ENCODE measurements at regions not wholly inside any gene's neighbourhood (a gene's known extent, or its start where the extent isn't known, plus 50 kb on each side); places are given as distances from the start of the nearest gene placed in this dataset.

- no peaks in the 10 kb centered on the region for H3K36me3 ChIP-seq (ENCODE audit: insufficient read depth, low read length)
- H3K4me3 ChIP-seq (ENCODE audit: low read length) = no peak overlapping the region
- H3K9ac ChIP-seq (ENCODE audit: low read depth, low read length) = no peak overlapping the region
- no peak overlapping the region for H3K4me2 ChIP-seq (ENCODE audit: low read length)
- no peaks in the 10 kb centered on the region for H3K4me1 ChIP-seq (ENCODE audit: control insufficient read depth, insufficient read depth, low read length)
- no peaks in the 10 kb centered on the region for H3K27me3 ChIP-seq (ENCODE audit: control insufficient read depth, insufficient read depth, low read length)
- no peaks in the 10 kb centered on the region for H3K9me3 ChIP-seq (replicated peaks; ENCODE audit: low read length)
Observed at GRCh38 chr10:16297069-16297468, 139.7 kb upstream of the PTER start.

DNA sequence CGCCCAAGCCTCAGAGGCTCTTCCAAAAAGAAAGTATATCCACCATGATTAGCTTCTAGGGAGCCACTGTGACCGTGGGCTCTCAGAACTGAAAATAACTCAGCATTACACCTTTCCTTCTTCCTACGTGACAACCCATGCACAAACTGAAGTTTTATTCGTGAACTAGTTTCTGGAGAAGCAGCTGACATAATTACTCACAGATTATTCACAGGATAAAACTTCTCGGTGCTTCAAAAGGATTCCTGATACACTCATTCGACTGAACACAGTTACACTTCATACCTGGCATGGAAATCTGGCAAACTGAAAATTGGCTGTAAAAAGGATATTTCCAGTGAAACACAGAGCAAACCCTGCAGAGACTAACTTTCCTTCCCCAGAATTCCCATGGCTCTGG, 139.2 kb upstream of the PTER start:
- no peaks in the 10 kb centered on the region for H3K9me3 ChIP-seq (replicated peaks; ENCODE audit: low read length)
- no peak overlapping the region for H3K9ac ChIP-seq (ENCODE audit: low read depth, low read length)
- H3K4me1 ChIP-seq (ENCODE audit: control insufficient read depth, insufficient read depth, low read length) = no peaks in the 10 kb centered on the region

DNA sequence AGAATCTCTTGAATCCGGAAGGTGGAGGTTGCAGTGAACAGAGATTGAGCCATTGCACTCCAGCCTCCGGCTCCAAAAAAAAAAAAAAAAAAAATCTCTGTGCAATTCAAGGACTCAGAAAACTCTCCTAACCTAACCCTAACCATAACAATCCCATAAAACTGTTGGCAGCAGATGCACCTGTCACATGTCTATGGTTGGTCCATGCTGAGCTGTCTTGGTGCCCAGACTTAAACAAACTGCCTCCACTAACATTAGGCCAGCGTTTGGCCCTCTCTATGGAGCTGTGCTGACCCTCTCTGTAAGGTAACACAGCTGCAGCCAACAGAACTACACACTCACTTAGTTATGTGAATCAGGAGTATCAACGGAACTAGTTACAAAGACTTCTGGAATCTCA, 132.5 kb upstream of the PTER start:
- Histone ChIP-seq H3K27me3 (ENCODE audit: control insufficient read depth, insufficient read depth, low read length) (no peaks in the 10 kb centered on the region), H3K4me1 (ENCODE audit: control insufficient read depth, insufficient read depth, low read length) (no peaks in the 10 kb centered on the region), H3K36me3 (ENCODE audit: insufficient read depth, low read length) (no peaks in the 10 kb centered on the region), H3K9ac (ENCODE audit: low read depth, low read length) (no peak overlapping the region), H3K4me3 (ENCODE audit: low read length) (no peak overlapping the region), H3K9me3 (replicated peaks; ENCODE audit: low read length) (no peaks in the 10 kb centered on the region), H3K4me2 (ENCODE audit: low read length) (no peak overlapping the region)

More for the DNA sequence above, 139.2 kb upstream of the PTER start:
- Histone ChIP-seq H3K36me3 (ENCODE audit: insufficient read depth, low read length) (no peaks in the 10 kb centered on the region), H3K4me2 (ENCODE audit: low read length) (no peak overlapping the region), H3K4me3 (ENCODE audit: low read length) (no peak overlapping the region), H3K27me3 (ENCODE audit: control insufficient read depth, insufficient read depth, low read length) (no peaks in the 10 kb centered on the region)

- no peaks in the 10 kb centered on the region for H3K36me3 ChIP-seq (ENCODE audit: insufficient read depth, low read length)
- H3K9me3 ChIP-seq (replicated peaks; ENCODE audit: low read length) = no peaks in the 10 kb centered on the region
- no peak overlapping the region for H3K4me2 ChIP-seq (ENCODE audit: low read length)
- no peaks in the 10 kb centered on the region for H3K27me3 ChIP-seq (ENCODE audit: control insufficient read depth, insufficient read depth, low read length)
- H3K9ac ChIP-seq (ENCODE audit: low read depth, low read length) = no peak overlapping the region
- no peak overlapping the region for H3K4me3 ChIP-seq (ENCODE audit: low read length)
- H3K4me1 ChIP-seq (ENCODE audit: control insufficient read depth, insufficient read depth, low read length) = no peaks in the 10 kb centered on the region
Observed at GRCh38 chr10:16310440-16310839, 126.4 kb upstream of the PTER start.

- Histone ChIP-seq H3K4me3 (ENCODE audit: low read length) (no peak overlapping the region), H3K9me3 (replicated peaks; ENCODE audit: low read length) (no peaks in the 10 kb centered on the region), H3K9ac (ENCODE audit: low read depth, low read length) (no peak overlapping the region), H3K4me1 (ENCODE audit: control insufficient read depth, insufficient read depth, low read length) (no peaks in the 10 kb centered on the region), H3K27me3 (ENCODE audit: control insufficient read depth, insufficient read depth, low read length) (no peaks in the 10 kb centered on the region), H3K4me2 (ENCODE audit: low read length) (no peak overlapping the region), H3K36me3 (ENCODE audit: insufficient read depth, low read length) (no peaks in the 10 kb centered on the region)
Observed at GRCh38 chr10:16314259-16314658, 122.6 kb upstream of the PTER start.

- Histone ChIP-seq H3K4me1 (ENCODE audit: control insufficient read depth, insufficient read depth, low read length) (no peaks in the 10 kb centered on the region), H3K9me3 (replicated peaks; ENCODE audit: low read length) (no peaks in the 10 kb centered on the region), H3K4me2 (ENCODE audit: low read length) (no peak overlapping the region), H3K9ac (ENCODE audit: low read depth, low read length) (no peak overlapping the region), H3K36me3 (ENCODE audit: insufficient read depth, low read length) (no peaks in the 10 kb centered on the region), H3K4me3 (ENCODE audit: low read length) (no peak overlapping the region), H3K27me3 (ENCODE audit: control insufficient read depth, insufficient read depth, low read length) (no peaks in the 10 kb centered on the region)
Observed at GRCh38 chr10:16316733-16317390, 119.9 kb upstream of the PTER start.

DNA sequence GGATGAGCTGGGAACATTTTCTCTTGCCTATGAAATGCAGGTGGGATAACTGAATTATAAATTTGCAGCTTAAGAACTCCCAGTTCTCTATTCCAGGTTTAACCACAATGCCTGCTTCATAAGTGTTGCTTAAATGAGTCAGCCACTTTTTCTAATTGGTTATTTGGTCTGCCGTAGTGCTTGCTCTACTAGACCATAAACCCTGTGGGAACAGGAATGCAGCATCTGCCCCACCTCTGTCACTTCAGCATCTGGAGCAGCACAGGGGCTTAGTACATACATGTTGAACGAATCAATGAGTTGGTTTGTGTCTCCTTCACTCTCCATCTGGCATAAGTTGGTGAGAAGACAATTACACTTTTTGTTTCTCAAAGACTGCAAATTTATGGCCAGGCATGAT, 95.2 kb upstream of the PTER start:
- Histone ChIP-seq H3K9ac (ENCODE audit: low read depth, low read length) (no peak overlapping the region), H3K36me3 (ENCODE audit: insufficient read depth, low read length) (no peaks in the 10 kb centered on the region), H3K27me3 (ENCODE audit: control insufficient read depth, insufficient read depth, low read length) (no peaks in the 10 kb centered on the region), H3K9me3 (replicated peaks; ENCODE audit: low read length) (no peaks in the 10 kb centered on the region), H3K4me1 (ENCODE audit: control insufficient read depth, insufficient read depth, low read length) (no peaks in the 10 kb centered on the region), H3K4me2 (ENCODE audit: low read length) (no peak overlapping the region), H3K4me3 (ENCODE audit: low read length) (no peak overlapping the region)

DNA sequence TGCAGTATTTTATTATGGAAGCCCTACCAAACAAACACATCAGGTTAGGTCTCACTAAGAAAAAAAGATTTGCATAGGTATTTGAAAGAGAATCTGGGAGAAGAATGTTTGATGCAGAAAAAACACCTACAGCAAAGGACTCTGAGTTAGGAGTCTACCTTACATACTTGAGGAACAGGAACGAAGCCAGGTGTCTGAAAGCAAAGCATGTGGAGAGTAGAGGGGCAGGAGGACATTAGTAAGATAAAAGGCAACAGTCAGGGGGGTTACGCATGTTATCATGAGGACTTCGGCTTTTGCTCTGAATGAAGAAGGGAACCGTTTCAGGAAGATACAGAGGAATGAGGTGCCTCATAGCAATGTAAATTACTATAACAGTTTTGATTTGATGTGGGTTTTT, 87.9 kb upstream of the PTER start:
- no peaks in the 10 kb centered on the region for H3K36me3 ChIP-seq (ENCODE audit: insufficient read depth, low read length)
- H3K4me2 ChIP-seq (ENCODE audit: low read length) = no peak overlapping the region
- H3K27me3 ChIP-seq (ENCODE audit: control insufficient read depth, insufficient read depth, low read length) = no peaks in the 10 kb centered on the region
- H3K4me3 ChIP-seq (ENCODE audit: low read length) = no peak overlapping the region
- no peaks in the 10 kb centered on the region for H3K9me3 ChIP-seq (replicated peaks; ENCODE audit: low read length)
- H3K9ac ChIP-seq (ENCODE audit: low read depth, low read length) = no peak overlapping the region
- H3K4me1 ChIP-seq (ENCODE audit: control insufficient read depth, insufficient read depth, low read length) = no peaks in the 10 kb centered on the region

DNA sequence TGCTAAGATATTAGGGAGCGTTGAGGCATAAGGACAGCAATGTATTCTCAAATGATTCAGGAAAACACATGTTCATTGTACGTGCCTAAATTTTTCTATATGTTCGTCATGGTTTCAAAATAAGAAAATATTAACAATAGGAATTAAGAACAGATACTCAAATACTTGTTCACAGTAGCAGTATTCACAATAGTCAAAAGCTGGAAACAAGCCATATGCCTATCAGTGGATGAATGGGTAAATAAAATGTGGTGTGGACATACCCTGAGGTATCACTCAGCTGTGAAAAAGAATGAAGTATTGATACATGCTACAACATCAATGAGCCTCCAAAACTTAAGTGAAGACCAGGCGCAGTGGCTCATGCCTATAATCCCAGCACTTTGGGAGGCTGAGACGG, 84.7 kb upstream of the PTER start:
- Histone ChIP-seq H3K9me3 (replicated peaks; ENCODE audit: low read length) (no peaks in the 10 kb centered on the region), H3K4me3 (ENCODE audit: low read length) (no peak overlapping the region), H3K9ac (ENCODE audit: low read depth, low read length) (no peak overlapping the region), H3K36me3 (ENCODE audit: insufficient read depth, low read length) (no peaks in the 10 kb centered on the region), H3K27me3 (ENCODE audit: control insufficient read depth, insufficient read depth, low read length) (no peaks in the 10 kb centered on the region), H3K4me1 (ENCODE audit: control insufficient read depth, insufficient read depth, low read length) (no peaks in the 10 kb centered on the region), H3K4me2 (ENCODE audit: low read length) (no peak overlapping the region)

DNA sequence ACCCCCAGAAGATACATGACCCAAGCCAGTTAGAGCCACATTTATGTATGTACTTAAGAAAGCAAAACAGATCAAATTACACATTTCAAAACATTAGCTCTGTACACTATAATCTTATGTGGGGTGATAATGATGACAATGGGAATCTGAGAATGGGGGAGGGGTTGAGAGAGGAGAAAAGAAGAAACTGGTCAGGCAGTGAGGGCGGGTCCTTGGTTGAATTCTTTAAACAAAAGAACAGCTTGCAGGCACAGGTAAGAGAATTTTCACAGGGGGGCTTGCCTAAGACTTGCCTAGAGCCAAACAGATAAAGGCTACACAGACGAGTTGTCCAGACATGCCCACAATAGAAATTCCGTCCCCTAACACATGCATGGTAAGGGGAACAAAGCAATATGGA, 76.8 kb upstream of the PTER start:
- no peak overlapping the region for H3K9ac ChIP-seq (ENCODE audit: low read depth, low read length)
- H3K9me3 ChIP-seq (replicated peaks; ENCODE audit: low read length) = no peaks in the 10 kb centered on the region
- H3K4me2 ChIP-seq (ENCODE audit: low read length) = no peak overlapping the region
- H3K4me1 ChIP-seq (ENCODE audit: control insufficient read depth, insufficient read depth, low read length) = no peaks in the 10 kb centered on the region
- H3K36me3 ChIP-seq (ENCODE audit: insufficient read depth, low read length) = no peaks in the 10 kb centered on the region
- H3K4me3 ChIP-seq (ENCODE audit: low read length) = no peak overlapping the region
- H3K27me3 ChIP-seq (ENCODE audit: control insufficient read depth, insufficient read depth, low read length) = no peaks in the 10 kb centered on the region

GRCh38 chr10:16360425-16360824, 76.4 kb upstream of the PTER start:
- H3K9ac ChIP-seq (ENCODE audit: low read depth, low read length) = no peak overlapping the region
- H3K36me3 ChIP-seq (ENCODE audit: insufficient read depth, low read length) = no peaks in the 10 kb centered on the region
- H3K4me2 ChIP-seq (ENCODE audit: low read length) = no peak overlapping the region
- no peaks in the 10 kb centered on the region for H3K9me3 ChIP-seq (replicated peaks; ENCODE audit: low read length)
- H3K4me1 ChIP-seq (ENCODE audit: control insufficient read depth, insufficient read depth, low read length) = no peaks in the 10 kb centered on the region
- no peaks in the 10 kb centered on the region for H3K27me3 ChIP-seq (ENCODE audit: control insufficient read depth, insufficient read depth, low read length)
- H3K4me3 ChIP-seq (ENCODE audit: low read length) = no peak overlapping the region

- no peaks in the 10 kb centered on the region for H3K4me1 ChIP-seq (ENCODE audit: control insufficient read depth, insufficient read depth, low read length)
- no peak overlapping the region for H3K4me3 ChIP-seq (ENCODE audit: low read length)
- no peaks in the 10 kb centered on the region for H3K9me3 ChIP-seq (replicated peaks; ENCODE audit: low read length)
- no peak overlapping the region for H3K9ac ChIP-seq (ENCODE audit: low read depth, low read length)
- H3K4me2 ChIP-seq (ENCODE audit: low read length) = no peak overlapping the region
- no peaks in the 10 kb centered on the region for H3K36me3 ChIP-seq (ENCODE audit: insufficient read depth, low read length)
- no peaks in the 10 kb centered on the region for H3K27me3 ChIP-seq (ENCODE audit: control insufficient read depth, insufficient read depth, low read length)
Observed at GRCh38 chr10:16361086-16361485, 75.7 kb upstream of the PTER start.

All from skeletal muscle satellite cell (primary cell).